ENCODE measurements at regions not wholly inside any gene's neighbourhood (a gene's known extent, or its start where the extent isn't known, plus 50 kb on each side); places are given as distances from the start of the nearest gene placed in this dataset.

DNA sequence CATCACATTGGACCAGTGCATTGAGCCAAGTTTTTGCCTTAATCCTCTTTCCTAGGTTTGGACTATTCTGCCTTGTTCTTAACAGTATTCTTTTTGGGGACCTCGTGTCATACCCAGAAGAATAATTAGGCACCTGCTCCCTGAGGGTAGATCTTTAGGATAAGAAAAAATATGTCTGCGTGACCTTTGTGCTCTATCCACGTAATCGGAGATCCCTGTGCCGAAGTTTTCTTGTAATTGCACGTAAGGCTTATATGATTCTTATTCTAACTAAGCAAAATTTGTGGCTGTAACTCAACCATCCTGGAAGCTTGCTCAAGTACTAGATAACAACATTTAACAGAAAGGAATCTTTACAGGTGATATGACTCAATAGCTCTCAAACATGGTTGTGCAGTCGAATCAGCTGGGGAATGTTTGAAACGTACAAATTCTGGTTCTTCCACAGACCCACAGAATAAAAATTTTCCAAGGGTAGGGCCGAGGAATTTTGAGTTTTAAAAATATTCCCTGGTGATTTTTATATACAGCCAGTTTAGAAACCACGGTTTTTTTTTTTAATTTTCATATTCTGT, 344.3 kb downstream of the GBA3 start:
- POLR2A ChIA-PET (ENCODE audit: unreplicated experiment), result no interaction called here
- Histone ChIP-seq H3K79me2 (ENCODE audit: low read length) (no peaks in the 10 kb centered on the region), H3K4me3 (ENCODE audit: low read length) (no peak overlapping the region), H2AFZ (ENCODE audit: low read length) (no peak overlapping the region), H3K4me2 (ENCODE audit: low read length) (no peak overlapping the region), H3K27ac (ENCODE audit: low read length) (no peak overlapping the region), H4K20me1 (ENCODE audit: low read length) (no peaks in the 10 kb centered on the region), H3F3A (ENCODE audit: low read length, unreplicated experiment) (no peaks in the 10 kb centered on the region), H3K27me3 (ENCODE audit: low read length) (no peaks in the 10 kb centered on the region), H3K36me3 (ENCODE audit: low read depth, low read length) (no peaks in the 10 kb centered on the region), H3K9ac (ENCODE audit: low read length) (no peak overlapping the region), H3K4me1 (ENCODE audit: insufficient read depth, low read length) (peaks cover 26% of the 10 kb centered on the region), H3K9me3 (ENCODE audit: low read length) (no peaks in the 10 kb centered on the region), H3K9me2 (replicated peaks; ENCODE audit: low read length) (no peaks in the 10 kb centered on the region)
- ATAC-seq (no peak), DNase-seq (peak; percentile 23)
- no peak for TF ChIP-seq CTCF (conservative IDR thresholded peaks at IDR 0.05; ENCODE audit: low read depth, low read length)
- no peak for TF ChIP-seq EZH2 (IDR thresholded peaks at IDR 0.05; ENCODE audit: low read length, unreplicated experiment)
- TF ChIP-seq EZH2phosphoT487 (IDR thresholded peaks at IDR 0.05; ENCODE audit: borderline replicate concordance, low read length), result no peak
- BruUV-seq (replicated peaks), result no TSS peak
- intact Hi-C loops (cut with micrococcal nuclease), result no loop called here
- CTCF ChIA-PET, result no interaction called here

DNA sequence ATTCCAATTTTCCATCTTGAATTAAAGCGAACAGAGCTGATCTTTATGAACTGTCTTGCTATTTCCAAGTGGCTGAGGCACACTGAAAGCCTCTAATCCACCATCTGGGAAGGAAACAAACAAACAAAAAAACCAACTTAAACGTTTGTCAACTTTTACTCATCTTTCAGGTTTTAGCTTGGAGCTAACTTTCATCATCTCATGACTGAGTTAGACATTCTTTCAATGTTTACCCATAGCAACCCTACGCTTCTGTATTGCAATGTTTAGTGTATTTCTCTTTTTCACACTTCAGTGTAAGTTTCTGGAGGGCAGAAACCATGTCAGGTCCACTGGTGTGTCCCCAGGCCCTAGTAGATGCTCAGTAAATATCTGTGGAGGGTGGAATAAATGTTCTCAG, 343.8 kb downstream of the GBA3 start:
- H3K4me3 ChIP-seq (ENCODE audit: low read length), result no peak overlapping the region
- no peaks in the 10 kb centered on the region for H3K79me2 ChIP-seq (ENCODE audit: low read length)
- no peaks in the 10 kb centered on the region for H3K9me2 ChIP-seq (replicated peaks; ENCODE audit: low read length)
- H3K4me2 ChIP-seq (ENCODE audit: low read length), result 0 out of 2 replicates have a peak overlapping the region, but pooled peaks have one; percentile 20
- TF ChIP-seq EZH2 (IDR thresholded peaks at IDR 0.05; ENCODE audit: low read length, unreplicated experiment), result no peak
- no peak for TF ChIP-seq EZH2phosphoT487 (IDR thresholded peaks at IDR 0.05; ENCODE audit: borderline replicate concordance, low read length)
- TF ChIP-seq CTCF (conservative IDR thresholded peaks at IDR 0.05; ENCODE audit: low read depth, low read length), result no peak
- peaks cover 26% of the 10 kb centered on the region for H3K4me1 ChIP-seq (ENCODE audit: insufficient read depth, low read length)
- no peak overlapping the region for H3K9ac ChIP-seq (ENCODE audit: low read length)
- H3K36me3 ChIP-seq (ENCODE audit: low read depth, low read length), result no peaks in the 10 kb centered on the region
- ChIA-PET POLR2A (ENCODE audit: unreplicated experiment) (no interaction called here), CTCF (no interaction called here)
- no peaks in the 10 kb centered on the region for H3K9me3 ChIP-seq (ENCODE audit: low read length)
- no peaks in the 10 kb centered on the region for H3F3A ChIP-seq (ENCODE audit: low read length, unreplicated experiment)
- H3K27ac ChIP-seq (ENCODE audit: low read length), result no peak overlapping the region
- no TSS peak for BruUV-seq (replicated peaks)
- H4K20me1 ChIP-seq (ENCODE audit: low read length), result no peaks in the 10 kb centered on the region
- peak; percentile 53; the same call in 1 of the 2 replicates for ATAC-seq
- intact Hi-C loops (cut with micrococcal nuclease), result no loop called here
- DNase-seq, result peak; percentile 64
- no peak overlapping the region for H2AFZ ChIP-seq (ENCODE audit: low read length)
- no peaks in the 10 kb centered on the region for H3K27me3 ChIP-seq (ENCODE audit: low read length)

DNA sequence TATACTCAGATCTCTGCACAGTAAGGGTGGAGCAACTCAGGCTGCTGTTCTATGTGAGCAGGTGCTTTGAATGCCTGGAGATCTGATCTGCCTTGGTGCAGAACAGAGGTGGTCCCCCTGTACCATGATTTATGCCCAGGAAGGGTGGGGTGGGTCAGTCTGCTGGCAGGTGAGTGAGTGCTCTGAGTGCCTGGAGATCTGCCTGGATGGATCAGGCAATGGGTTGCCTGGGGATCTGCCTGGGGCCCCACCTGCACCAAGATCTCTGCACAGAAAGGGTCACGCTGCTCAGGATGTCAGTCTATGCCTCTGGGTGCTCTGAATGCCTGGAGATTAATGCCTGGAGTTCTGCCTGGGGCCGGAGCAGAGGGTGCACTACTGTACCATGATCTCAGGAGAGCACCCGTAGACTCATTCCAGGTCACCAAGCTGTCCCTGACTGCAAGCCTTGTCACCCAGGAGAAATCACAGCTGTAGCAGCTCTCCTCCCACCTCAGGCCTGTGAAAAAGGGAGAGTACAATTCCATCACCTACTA, 342.9 kb downstream of the GBA3 start:
- H3K27me3 ChIP-seq (ENCODE audit: low read length), result no peaks in the 10 kb centered on the region
- no peak overlapping the region for H2AFZ ChIP-seq (ENCODE audit: low read length)
- TF ChIP-seq EZH2phosphoT487 (IDR thresholded peaks at IDR 0.05; ENCODE audit: borderline replicate concordance, low read length) (no peak), EZH2 (IDR thresholded peaks at IDR 0.05; ENCODE audit: low read length, unreplicated experiment) (no peak), CTCF (conservative IDR thresholded peaks at IDR 0.05; ENCODE audit: low read depth, low read length) (no peak)
- no TSS peak for BruUV-seq (replicated peaks)
- H3K36me3 ChIP-seq (ENCODE audit: low read depth, low read length), result no peaks in the 10 kb centered on the region
- DNase-seq, result no peak
- H3K4me1 ChIP-seq (ENCODE audit: insufficient read depth, low read length), result peaks cover 26% of the 10 kb centered on the region
- intact Hi-C loops (cut with micrococcal nuclease), result no loop called here
- ChIA-PET POLR2A (ENCODE audit: unreplicated experiment) (no interaction called here), CTCF (no interaction called here)
- H3K27ac ChIP-seq (ENCODE audit: low read length), result no peak overlapping the region
- no peaks in the 10 kb centered on the region for H3K9me3 ChIP-seq (ENCODE audit: low read length)
- H3K4me3 ChIP-seq (ENCODE audit: low read length), result no peak overlapping the region
- no peaks in the 10 kb centered on the region for H3F3A ChIP-seq (ENCODE audit: low read length, unreplicated experiment)
- no peaks in the 10 kb centered on the region for H3K79me2 ChIP-seq (ENCODE audit: low read length)
- no peak for ATAC-seq
- H3K9ac ChIP-seq (ENCODE audit: low read length), result no peak overlapping the region
- no peak overlapping the region for H3K4me2 ChIP-seq (ENCODE audit: low read length)
- no peaks in the 10 kb centered on the region for H3K9me2 ChIP-seq (replicated peaks; ENCODE audit: low read length)
- no peaks in the 10 kb centered on the region for H4K20me1 ChIP-seq (ENCODE audit: low read length)

Measured in PC-3 (cell line).